ENCODE measurements at regions not wholly inside any gene's neighbourhood (a gene's known extent, or its start where the extent isn't known, plus 50 kb on each side); places are given as distances from the start of the nearest gene placed in this dataset.
A peak's percentile ranks its signal among the peaks of the same experiment; 100 is the strongest.

- no peaks in the 10 kb centered on the region for H3K27me3 Mint-ChIP-seq (ENCODE audit: low read depth)
- peaks cover 16% of the 10 kb centered on the region for H3K36me3 Mint-ChIP-seq (ENCODE audit: low read depth)
- peaks cover 12% of the 10 kb centered on the region for H3K4me1 Mint-ChIP-seq
- no peak overlapping the region for H3K4me3 Mint-ChIP-seq
- H3K9me3 Mint-ChIP-seq = peaks cover 17% of the 10 kb centered on the region
- no peak for TF ChIP-seq CTCF (conservative IDR thresholded peaks at IDR 0.05)
- H3K27ac Mint-ChIP-seq (ENCODE audit: unreplicated experiment) = peak overlapping the region; percentile 71
- DNase-seq (ENCODE audit: low read depth, low spot score) = no peak
These were observed 83.1 kb upstream of the RFLNA start for GRCh38 chr12:124211753-124212152.

GRCh38 chr12:124213666-124214347 lies 81.1 kb upstream of the RFLNA start:
- no peak for TF ChIP-seq CTCF (conservative IDR thresholded peaks at IDR 0.05)
- Mint-ChIP-seq H3K4me1 (peaks cover 23% of the 10 kb centered on the region), H3K4me3 (no peak overlapping the region), H3K27me3 (ENCODE audit: low read depth) (peaks cover 7% of the 10 kb centered on the region), H3K9me3 (peaks cover 17% of the 10 kb centered on the region), H3K36me3 (ENCODE audit: low read depth) (peaks cover 16% of the 10 kb centered on the region), H3K27ac (ENCODE audit: unreplicated experiment) (peak overlapping the region; percentile 81)
- no peak for DNase-seq (ENCODE audit: low read depth, low spot score)

- no peak for TF ChIP-seq CTCF (conservative IDR thresholded peaks at IDR 0.05)
These were observed 80.3 kb upstream of the RFLNA start for GRCh38 chr12:124214574-124214973.

GRCh38 chr12:124216966-124217365 lies 77.9 kb upstream of the RFLNA start:
- peaks cover 21% of the 10 kb centered on the region for H3K36me3 Mint-ChIP-seq (ENCODE audit: low read depth)
- DNase-seq (ENCODE audit: low read depth, low spot score) = no peak
- peaks cover 21% of the 10 kb centered on the region for H3K9me3 Mint-ChIP-seq
- no peak overlapping the region for H3K27ac Mint-ChIP-seq (ENCODE audit: unreplicated experiment)
- H3K4me3 Mint-ChIP-seq = no peak overlapping the region
- peaks cover 23% of the 10 kb centered on the region for H3K4me1 Mint-ChIP-seq
- TF ChIP-seq CTCF (conservative IDR thresholded peaks at IDR 0.05) = no peak
- peaks cover 7% of the 10 kb centered on the region for H3K27me3 Mint-ChIP-seq (ENCODE audit: low read depth)

More at GRCh38 chr12:124214574-124214973, 80.3 kb upstream of the RFLNA start:
- DNase-seq (ENCODE audit: low read depth, low spot score) = no peak
- Mint-ChIP-seq H3K4me1 (peaks cover 23% of the 10 kb centered on the region), H3K4me3 (no peak overlapping the region), H3K27ac (ENCODE audit: unreplicated experiment) (no peak overlapping the region), H3K36me3 (ENCODE audit: low read depth) (peaks cover 16% of the 10 kb centered on the region), H3K27me3 (ENCODE audit: low read depth) (peaks cover 7% of the 10 kb centered on the region), H3K9me3 (peaks cover 17% of the 10 kb centered on the region)

- TF ChIP-seq CTCF (conservative IDR thresholded peaks at IDR 0.05) = no peak
- no peak for DNase-seq (ENCODE audit: low read depth, low spot score)
- Mint-ChIP-seq H3K9me3 (peaks cover 21% of the 10 kb centered on the region), H3K4me3 (peak overlapping the region; percentile 39), H3K36me3 (ENCODE audit: low read depth) (peaks cover 21% of the 10 kb centered on the region), H3K4me1 (peaks cover 23% of the 10 kb centered on the region), H3K27ac (ENCODE audit: unreplicated experiment) (no peak overlapping the region), H3K27me3 (ENCODE audit: low read depth) (peaks cover 7% of the 10 kb centered on the region)
These were observed 77.2 kb upstream of the RFLNA start for GRCh38 chr12:124217508-124218242.

All from neural crest cell (in vitro differentiated cells).